Neural progenitor cell (in vitro differentiated cells): ENCODE measurements at regions not wholly inside any gene's neighbourhood (a gene's known extent, or its start where the extent isn't known, plus 50 kb on each side); places are given as distances from the start of the nearest gene placed in this dataset.

Experiments
- CTCF ChIP-seq: fragments of 200-600 bp; sonication (generic); IDR thresholded peaks from 2 replicates; pipeline ENCODE4 v1.5.1; 2017; ENCODE audit warnings: antibody characterized with exemption, mild to moderate bottlenecking
- EZH2 ChIP-seq: fragments of 200-600 bp; sonication (generic); IDR thresholded peaks from 2 replicates; pipeline ENCODE4 v1.6.1; 2017; ENCODE audit warnings: antibody characterized with exemption, mild to moderate bottlenecking, moderate library complexity
- EZH2phosphoT487 ChIP-seq: fragments of 200-600 bp; sonication (generic); IDR thresholded peaks from 2 replicates; pipeline ENCODE4 v1.6.1; 2017; ENCODE audit warnings: antibody characterized with exemption

GRCh38 chr1:97004054-97004453 lies 282.5 kb downstream of the PTBP2 start:
- TF ChIP-seq EZH2 (no peak), CTCF (no peak), EZH2phosphoT487 (no peak)
